ENCODE measurements at regions not wholly inside any gene's neighbourhood (a gene's known extent, or its start where the extent isn't known, plus 50 kb on each side); places are given as distances from the start of the nearest gene placed in this dataset.
"Not testable (repeated sequence)": the region's sequence is repeated elsewhere in the genome, so short reads cannot be mapped to it uniquely, and the experiment has no call there.

- DNase-seq (ENCODE audit: low read depth in 2 of 2): no peak
- Histone ChIP-seq H3K9ac (ENCODE audit: insufficient read depth, low read length) (no peak overlapping the region), H3K4me3 (replicated peaks in 1 of 4; ENCODE audit: control extremely low read depth in 1 of 4, insufficient read depth in 1 of 4, low read depth in 3 of 4, low read length in 4 of 4) (no peak overlapping the region), H4K20me1 (ENCODE audit: control insufficient read depth, extremely low read depth, insufficient read depth, low read length) (no peaks in the 10 kb centered on the region), H3K27ac (ENCODE audit: insufficient read depth, low read length) (no peak overlapping the region), H3K4me2 (ENCODE audit: extremely low read depth, insufficient read depth, low read length) (no peak overlapping the region), H2AFZ (ENCODE audit: low read length) (no peak overlapping the region), H3K27me3 (ENCODE audit: control insufficient read depth, insufficient read depth, low read length) (no peaks in the 10 kb centered on the region), H3K79me2 (ENCODE audit: control insufficient read depth, insufficient read depth, low read length) (no peaks in the 10 kb centered on the region), H3K9me3 (ENCODE audit: control insufficient read depth, insufficient read depth, low read depth, low read length) (no peaks in the 10 kb centered on the region), H3K36me3 (ENCODE audit: control insufficient read depth, insufficient read depth, low read length) (no peaks in the 10 kb centered on the region), H3K4me1 (ENCODE audit: control insufficient read depth, extremely low read depth, insufficient read depth, low read length) (no peaks in the 10 kb centered on the region)
- no peak for TF ChIP-seq CTCF (conservative IDR thresholded peaks at IDR 0.05 in 1 of 2, IDR thresholded peaks at IDR 0.05 in 1 of 2; ENCODE audit: low read depth in 1 of 2, low read length in 2 of 2)
- no peak for TF ChIP-seq EZH2 (IDR thresholded peaks at IDR 0.05; ENCODE audit: low read length, missing control alignments)
Measured at GRCh38 chr4:151582098-151582497, 173.1 kb downstream of the FHIP1A start.

DNA sequence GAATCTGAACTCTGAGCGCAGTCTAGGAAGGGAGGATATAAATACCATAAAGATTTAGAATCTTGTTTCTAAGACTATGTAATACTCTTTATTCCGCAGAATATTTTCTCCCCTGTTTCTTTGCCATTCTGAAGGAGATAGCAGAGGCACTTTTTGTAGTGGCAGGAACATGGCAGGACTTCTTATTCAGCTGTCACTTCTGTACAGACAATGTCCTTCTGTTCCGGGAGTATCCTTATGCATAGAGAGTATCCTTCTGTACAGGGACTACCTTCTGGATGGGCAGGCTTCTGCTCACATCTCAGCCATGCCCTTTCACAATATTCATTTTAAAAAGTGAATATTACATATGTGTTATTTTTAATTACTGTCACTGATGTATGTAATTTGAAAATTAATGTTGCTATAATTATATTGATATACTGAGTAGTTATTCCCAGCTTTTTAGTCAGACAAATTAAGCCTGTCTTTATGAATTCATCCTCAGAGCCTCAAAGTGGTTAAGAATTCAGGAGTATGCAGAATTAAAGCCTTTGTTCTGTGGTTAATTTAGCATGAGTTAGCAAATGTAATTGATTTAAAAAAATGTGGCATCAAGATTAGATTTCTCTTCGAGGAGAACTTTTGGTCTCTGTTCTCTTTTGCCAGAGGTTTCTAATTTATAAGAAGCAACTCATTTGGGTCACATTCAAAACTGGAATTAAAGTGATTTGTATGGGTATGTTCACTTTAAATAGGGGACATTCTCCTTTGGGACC, 174.4 kb downstream of the FHIP1A start:
- TF ChIP-seq EZH2 (IDR thresholded peaks at IDR 0.05; ENCODE audit: low read length, missing control alignments) (no peak), CTCF (conservative IDR thresholded peaks at IDR 0.05 in 1 of 2, IDR thresholded peaks at IDR 0.05 in 1 of 2; ENCODE audit: low read depth in 1 of 2, low read length in 2 of 2) (no peak)
- no peak overlapping the region for H3K27ac ChIP-seq (ENCODE audit: insufficient read depth, low read length)
- H3K36me3 ChIP-seq (ENCODE audit: control insufficient read depth, insufficient read depth, low read length): no peaks in the 10 kb centered on the region
- H4K20me1 ChIP-seq (ENCODE audit: control insufficient read depth, extremely low read depth, insufficient read depth, low read length): no peaks in the 10 kb centered on the region
- no peaks in the 10 kb centered on the region for H3K9me3 ChIP-seq (ENCODE audit: control insufficient read depth, insufficient read depth, low read depth, low read length)
- H2AFZ ChIP-seq (ENCODE audit: low read length): no peak overlapping the region
- no peak for DNase-seq (ENCODE audit: low read depth in 2 of 2)
- no peak overlapping the region for H3K4me3 ChIP-seq (replicated peaks in 1 of 4; ENCODE audit: control extremely low read depth in 1 of 4, insufficient read depth in 1 of 4, low read depth in 3 of 4, low read length in 4 of 4)
- no peaks in the 10 kb centered on the region for H3K79me2 ChIP-seq (ENCODE audit: control insufficient read depth, insufficient read depth, low read length)
- H3K27me3 ChIP-seq (ENCODE audit: control insufficient read depth, insufficient read depth, low read length): no peaks in the 10 kb centered on the region
- no peak overlapping the region for H3K4me2 ChIP-seq (ENCODE audit: extremely low read depth, insufficient read depth, low read length)
- no peaks in the 10 kb centered on the region for H3K4me1 ChIP-seq (ENCODE audit: control insufficient read depth, extremely low read depth, insufficient read depth, low read length)
- H3K9ac ChIP-seq (ENCODE audit: insufficient read depth, low read length): no peak overlapping the region

GRCh38 chr4:151584101-151584500, 175.1 kb downstream of the FHIP1A start:
- Histone ChIP-seq H2AFZ (ENCODE audit: low read length) (no peak overlapping the region), H3K4me1 (ENCODE audit: control insufficient read depth, extremely low read depth, insufficient read depth, low read length) (no peaks in the 10 kb centered on the region), H4K20me1 (ENCODE audit: control insufficient read depth, extremely low read depth, insufficient read depth, low read length) (no peaks in the 10 kb centered on the region), H3K4me3 (replicated peaks in 1 of 4; ENCODE audit: control extremely low read depth in 1 of 4, insufficient read depth in 1 of 4, low read depth in 3 of 4, low read length in 4 of 4) (no peak overlapping the region), H3K9ac (ENCODE audit: insufficient read depth, low read length) (no peak overlapping the region), H3K27ac (ENCODE audit: insufficient read depth, low read length) (no peak overlapping the region), H3K4me2 (ENCODE audit: extremely low read depth, insufficient read depth, low read length) (no peak overlapping the region), H3K9me3 (ENCODE audit: control insufficient read depth, insufficient read depth, low read depth, low read length) (no peaks in the 10 kb centered on the region), H3K79me2 (ENCODE audit: control insufficient read depth, insufficient read depth, low read length) (no peaks in the 10 kb centered on the region), H3K27me3 (ENCODE audit: control insufficient read depth, insufficient read depth, low read length) (no peaks in the 10 kb centered on the region), H3K36me3 (ENCODE audit: control insufficient read depth, insufficient read depth, low read length) (no peaks in the 10 kb centered on the region)
- no peak for DNase-seq (ENCODE audit: low read depth in 2 of 2)
- no peak for TF ChIP-seq EZH2 (IDR thresholded peaks at IDR 0.05; ENCODE audit: low read length, missing control alignments)
- TF ChIP-seq CTCF (conservative IDR thresholded peaks at IDR 0.05 in 1 of 2, IDR thresholded peaks at IDR 0.05 in 1 of 2; ENCODE audit: low read depth in 1 of 2, low read length in 2 of 2): no peak

GRCh38 chr4:151595629-151596028, 165.2 kb downstream of the GATB start:
- not testable (repeated sequence) for H3K79me2 ChIP-seq (ENCODE audit: control insufficient read depth, insufficient read depth, low read length); H3K9me3 ChIP-seq (ENCODE audit: control insufficient read depth, insufficient read depth, low read depth, low read length); H3K27ac ChIP-seq (ENCODE audit: insufficient read depth, low read length); H3K9ac ChIP-seq (ENCODE audit: insufficient read depth, low read length); H2AFZ ChIP-seq (ENCODE audit: low read length); DNase-seq (ENCODE audit: low read depth in 2 of 2); H3K27me3 ChIP-seq (ENCODE audit: control insufficient read depth, insufficient read depth, low read length); H3K36me3 ChIP-seq (ENCODE audit: control insufficient read depth, insufficient read depth, low read length); H4K20me1 ChIP-seq (ENCODE audit: control insufficient read depth, extremely low read depth, insufficient read depth, low read length); H3K4me3 ChIP-seq (replicated peaks in 1 of 4; ENCODE audit: control extremely low read depth in 1 of 4, insufficient read depth in 1 of 4, low read depth in 3 of 4, low read length in 4 of 4); H3K4me2 ChIP-seq (ENCODE audit: extremely low read depth, insufficient read depth, low read length); H3K4me1 ChIP-seq (ENCODE audit: control insufficient read depth, extremely low read depth, insufficient read depth, low read length)

GRCh38 chr4:151597691-151598090, 163.1 kb downstream of the GATB start:
- not testable (repeated sequence) for H3K36me3 ChIP-seq (ENCODE audit: control insufficient read depth, insufficient read depth, low read length); H2AFZ ChIP-seq (ENCODE audit: low read length); DNase-seq (ENCODE audit: low read depth in 2 of 2); H4K20me1 ChIP-seq (ENCODE audit: control insufficient read depth, extremely low read depth, insufficient read depth, low read length); H3K4me2 ChIP-seq (ENCODE audit: extremely low read depth, insufficient read depth, low read length); H3K4me3 ChIP-seq (replicated peaks in 1 of 4; ENCODE audit: control extremely low read depth in 1 of 4, insufficient read depth in 1 of 4, low read depth in 3 of 4, low read length in 4 of 4); H3K4me1 ChIP-seq (ENCODE audit: control insufficient read depth, extremely low read depth, insufficient read depth, low read length); H3K9ac ChIP-seq (ENCODE audit: insufficient read depth, low read length); H3K27me3 ChIP-seq (ENCODE audit: control insufficient read depth, insufficient read depth, low read length); H3K9me3 ChIP-seq (ENCODE audit: control insufficient read depth, insufficient read depth, low read depth, low read length); H3K79me2 ChIP-seq (ENCODE audit: control insufficient read depth, insufficient read depth, low read length); H3K27ac ChIP-seq (ENCODE audit: insufficient read depth, low read length)

Measured in fibroblast of lung (primary cell).